ENCODE measurements at regions not wholly inside any gene's neighbourhood (a gene's known extent, or its start where the extent isn't known, plus 50 kb on each side); places are given as distances from the start of the nearest gene placed in this dataset.

DNA sequence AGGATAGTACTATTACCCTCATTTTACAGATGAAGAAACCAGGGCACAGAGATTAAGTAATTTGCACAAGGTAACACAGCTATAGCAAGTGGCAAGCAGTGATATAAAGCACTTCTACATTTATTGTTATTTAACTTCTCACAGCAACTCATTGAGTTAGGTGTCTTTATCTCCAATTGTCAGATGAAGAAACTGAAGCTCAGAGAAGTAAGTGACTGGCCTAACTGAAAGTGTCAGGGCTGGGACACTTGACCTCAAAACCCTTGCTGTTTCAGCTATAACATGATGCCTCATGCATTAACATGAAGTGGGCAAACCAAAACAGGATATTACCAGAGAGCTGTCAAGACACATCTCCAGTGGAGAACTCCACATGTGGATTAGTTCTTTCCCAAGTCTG is 65.8 kb upstream of the LEKR1 start:
- peak; percentile 36 for DNase-seq

DNA sequence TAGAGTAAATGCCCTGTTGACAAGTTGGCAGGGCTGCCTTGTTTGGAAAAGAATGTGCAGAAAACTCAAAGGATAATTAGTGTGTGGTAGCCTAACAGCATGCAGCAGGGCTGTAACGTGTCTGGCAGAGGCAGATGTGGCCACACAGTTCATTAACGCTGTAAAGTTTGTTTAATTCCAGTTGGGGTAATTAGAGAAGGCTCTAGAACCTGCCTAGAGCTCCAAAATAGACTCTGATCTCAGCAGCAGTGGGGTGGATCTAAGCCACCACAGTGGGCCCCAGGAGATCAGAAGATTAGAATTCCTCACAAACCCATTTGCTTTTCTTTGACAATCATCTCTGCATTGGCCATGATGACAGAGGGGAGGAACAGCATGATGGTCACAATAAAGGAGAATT is 65.1 kb upstream of the LEKR1 start:
- peak; percentile 87 for DNase-seq

- no peak for DNase-seq
Measured at GRCh38 chr3:156761713-156762451, 64.3 kb upstream of the LEKR1 start.

GRCh38 chr3:156762631-156763185 is 63.4 kb upstream of the LEKR1 start:
- peak; percentile 5 for DNase-seq

DNA sequence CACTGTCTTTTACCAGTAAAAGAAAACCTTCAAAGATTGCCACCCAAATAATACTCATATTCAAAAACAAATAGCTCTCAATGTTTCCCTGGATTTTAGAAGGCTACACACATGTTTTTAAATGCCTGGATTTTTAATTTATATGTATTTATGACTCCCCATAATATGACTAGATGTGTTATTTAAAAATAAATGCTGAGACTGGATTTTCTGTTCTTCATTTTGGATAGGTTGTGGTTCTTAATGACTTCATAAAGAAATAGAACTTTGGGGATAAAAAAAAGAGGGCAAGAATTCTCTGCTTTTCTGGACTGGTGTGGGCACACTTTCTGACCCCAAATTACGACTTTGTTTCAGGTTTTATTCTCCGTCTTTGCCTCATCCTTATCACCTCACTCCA is 62.8 kb upstream of the LEKR1 start:
- no peak for DNase-seq

- no peak for DNase-seq
Measured at GRCh38 chr3:156763931-156764720, 62.0 kb upstream of the LEKR1 start.

GRCh38 chr3:156764751-156765150 is 61.4 kb upstream of the LEKR1 start:
- no peak for DNase-seq

- DNase-seq, result no peak
Measured at GRCh38 chr3:156768390-156768789, 57.8 kb upstream of the LEKR1 start.

DNA sequence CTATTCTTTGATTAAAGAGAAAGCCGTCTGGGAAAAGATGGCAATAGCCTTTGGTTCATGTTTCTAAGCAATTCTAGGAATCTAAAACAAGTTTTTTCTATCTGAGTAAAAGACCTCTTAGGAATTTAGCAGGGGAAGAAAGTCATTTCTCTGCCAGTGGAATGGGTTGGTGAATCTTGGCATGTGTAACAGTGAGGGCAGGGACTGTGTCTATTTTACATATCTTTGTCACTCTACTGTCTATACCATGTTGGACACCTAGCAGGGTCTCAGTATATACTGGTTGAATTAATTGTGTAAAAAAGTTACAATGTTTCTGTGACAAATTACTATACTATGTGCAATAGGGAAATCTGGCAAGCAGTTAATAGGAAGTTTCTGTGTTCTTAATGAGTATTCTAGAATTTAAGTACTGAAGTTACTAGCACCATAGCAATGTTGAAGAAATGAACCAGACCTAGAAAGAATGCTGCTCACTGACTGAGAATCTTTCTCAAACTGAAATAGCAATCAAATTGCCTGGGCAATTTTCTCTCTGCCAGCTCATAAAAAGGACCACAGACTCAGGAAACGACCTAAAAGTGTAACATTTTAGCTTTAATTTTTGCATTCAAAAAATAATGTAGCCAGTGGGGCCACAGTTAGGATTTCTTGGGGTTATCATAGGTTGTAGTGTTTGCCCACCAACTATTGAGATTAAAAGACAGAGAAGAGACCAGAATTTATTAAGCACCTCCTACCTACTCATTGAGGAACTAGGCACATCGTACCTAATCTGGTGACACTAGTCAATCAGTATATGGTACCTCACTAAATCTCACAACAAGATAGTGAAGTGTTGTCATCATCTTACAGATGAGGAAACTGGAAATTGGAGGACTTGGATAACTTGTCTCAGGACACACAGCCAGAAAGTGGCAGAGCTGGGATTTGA is 56.2 kb upstream of the LEKR1 start:
- no peak for DNase-seq

GRCh38 chr3:156770699-156771414 is 55.3 kb upstream of the LEKR1 start:
- no peak for DNase-seq

DNA sequence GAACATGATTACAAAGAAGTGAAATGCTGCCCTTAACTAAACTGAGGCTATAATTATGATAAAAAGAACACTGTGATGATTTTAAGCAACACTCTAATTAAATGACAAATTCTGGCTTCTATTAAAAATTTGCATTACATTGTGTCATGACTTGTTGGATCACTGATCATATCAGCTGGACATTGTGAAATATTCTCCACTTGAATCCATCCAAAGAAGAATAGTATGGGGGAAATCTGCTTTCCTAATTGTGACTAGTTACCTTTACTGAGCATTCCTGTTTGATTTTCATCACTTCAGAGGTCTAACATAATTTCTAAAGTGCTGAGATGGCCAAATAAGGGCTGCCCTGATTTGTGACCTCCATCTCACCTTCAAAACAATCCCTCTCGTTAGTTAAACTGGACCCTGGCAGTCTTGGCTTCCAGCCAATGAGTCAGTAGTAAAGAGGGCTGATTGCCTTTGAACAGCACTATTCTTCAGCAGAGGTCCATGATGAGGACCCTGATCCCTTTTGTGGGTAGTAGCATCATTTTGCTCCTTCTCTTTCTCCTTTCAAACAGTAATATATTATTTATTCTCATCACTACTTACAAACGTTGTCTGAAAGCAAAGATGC is 53.5 kb upstream of the LEKR1 start:
- peak; percentile 56 for DNase-seq

DNA sequence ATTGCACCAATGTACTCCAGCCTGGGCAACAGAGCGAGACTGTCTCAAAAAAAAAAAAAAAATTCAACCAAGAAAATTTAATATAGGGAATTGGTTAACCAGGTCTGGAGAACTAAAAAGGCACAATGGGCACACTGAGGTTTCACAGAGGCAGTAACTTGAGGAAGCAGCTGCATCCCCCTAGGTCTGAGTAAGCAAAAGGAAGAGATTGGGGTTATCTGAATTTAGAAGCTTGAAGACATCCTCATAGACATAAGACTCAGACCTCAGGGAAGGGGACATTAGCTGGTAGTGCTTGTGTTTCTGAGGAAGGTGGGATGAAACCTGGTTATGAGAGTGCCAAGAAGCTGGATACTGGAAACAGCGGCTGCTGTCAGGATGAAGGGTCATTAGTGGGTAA is 50.1 kb upstream of the LEKR1 start:
- DNase-seq, result no peak

Measured in NCI-H69 (cell line).